ENCODE measurements at regions not wholly inside any gene's neighbourhood (a gene's known extent, or its start where the extent isn't known, plus 50 kb on each side); places are given as distances from the start of the nearest gene placed in this dataset.

GRCh38 chr16:49910541-49911071, 54.7 kb upstream of the ZNF423 start:
- POLR2A ChIA-PET, result no interaction called here
- CTCF ChIA-PET, result interaction anchor here (1.4 kb wide), 1 partner anchor 11 kb away, joined by 4 read pairs; no protein-coding TSS in a partner anchor
- no peak for TF ChIP-seq ARNT (IDR thresholded peaks at IDR 0.05)
- no peak for TF ChIP-seq CTBP1 (IDR thresholded peaks at IDR 0.05; ENCODE audit: borderline replicate concordance)
- TF ChIP-seq ELF4 (IDR thresholded peaks at IDR 0.05), result no peak
- TF ChIP-seq SP1 (IDR thresholded peaks at IDR 0.05), result no peak
- TF ChIP-seq ZNF384 (IDR thresholded peaks at IDR 0.05), result no peak
- TF ChIP-seq L3MBTL2 (conservative IDR thresholded peaks at IDR 0.05), result no peak
- TF ChIP-seq FOXA1 (IDR thresholded peaks at IDR 0.05), result no peak
- no peak for TF ChIP-seq PKNOX1 (IDR thresholded peaks at IDR 0.05)
- no peak for DNase-seq (ENCODE audit: extremely low spot score)

- TF ChIP-seq BHLHE40 (IDR thresholded peaks at IDR 0.05; ENCODE audit: borderline replicate concordance), result no peak
- ChIA-PET CTCF (interaction anchor here (1.4 kb wide), 1 partner anchor 11 kb away, joined by 4 read pairs; no protein-coding TSS in a partner anchor), POLR2A (no interaction called here)
- DNase-seq (ENCODE audit: extremely low spot score), result no peak
These were observed 55.5 kb upstream of the ZNF423 start for GRCh38 chr16:49911430-49911829.

- ChIA-PET POLR2A (no interaction called here), CTCF (interaction anchor here (0.6 kb wide), 1 partner anchor 243 kb away, joined by 5 read pairs; no protein-coding TSS in a partner anchor)
- no peak for DNase-seq (ENCODE audit: extremely low spot score)
- TF ChIP-seq HDGF (IDR thresholded peaks at IDR 0.05; ENCODE audit: borderline replicate concordance), result no peak
- no peak for TF ChIP-seq SP1 (IDR thresholded peaks at IDR 0.05)
- TF ChIP-seq NFRKB (IDR thresholded peaks at IDR 0.05), result no peak
- TF ChIP-seq FOXM1 (IDR thresholded peaks at IDR 0.05; ENCODE audit: borderline replicate concordance), result no peak
- TF ChIP-seq ELF4 (IDR thresholded peaks at IDR 0.05), result no peak
- no peak for TF ChIP-seq TARDBP (IDR thresholded peaks at IDR 0.05)
- TF ChIP-seq LEF1 (IDR thresholded peaks at IDR 0.05; ENCODE audit: borderline replicate concordance), result no peak
- no peak for TF ChIP-seq FOXA1 (IDR thresholded peaks at IDR 0.05)
- TF ChIP-seq CTBP1 (IDR thresholded peaks at IDR 0.05; ENCODE audit: borderline replicate concordance), result no peak
These were observed 56.8 kb upstream of the ZNF423 start for GRCh38 chr16:49912721-49913120.

GRCh38 chr16:49913720-49914119, 57.8 kb upstream of the ZNF423 start:
- no peak for TF ChIP-seq HDGF (IDR thresholded peaks at IDR 0.05; ENCODE audit: borderline replicate concordance)
- no peak for TF ChIP-seq FOXA1 (IDR thresholded peaks at IDR 0.05)
- no peak for TF ChIP-seq CTBP1 (IDR thresholded peaks at IDR 0.05; ENCODE audit: borderline replicate concordance)
- no peak for TF ChIP-seq LEF1 (IDR thresholded peaks at IDR 0.05; ENCODE audit: borderline replicate concordance)
- no peak; the same call in 1 of the 2 replicates for TF ChIP-seq ELF4 (IDR thresholded peaks at IDR 0.05)
- TF ChIP-seq FOXK2 (IDR thresholded peaks at IDR 0.05), result no peak
- TF ChIP-seq L3MBTL2 (conservative IDR thresholded peaks at IDR 0.05), result no peak
- TF ChIP-seq NFRKB (IDR thresholded peaks at IDR 0.05), result no peak
- no peak for TF ChIP-seq PKNOX1 (IDR thresholded peaks at IDR 0.05)
- no peak for TF ChIP-seq SUZ12 (IDR thresholded peaks at IDR 0.05)
- no peak for TF ChIP-seq SP1 (IDR thresholded peaks at IDR 0.05)
- no peak for TF ChIP-seq ZNF384 (IDR thresholded peaks at IDR 0.05)
- TF ChIP-seq ARNT (IDR thresholded peaks at IDR 0.05), result no peak
- TF ChIP-seq BHLHE40 (IDR thresholded peaks at IDR 0.05; ENCODE audit: borderline replicate concordance), result no peak
- no peak for TF ChIP-seq FOXM1 (IDR thresholded peaks at IDR 0.05; ENCODE audit: borderline replicate concordance)
- no peak for TF ChIP-seq TARDBP (IDR thresholded peaks at IDR 0.05)
- ChIA-PET CTCF (no interaction called here), POLR2A (interaction anchor here (1.4 kb wide), 1 partner anchor 11 kb away, joined by 3 read pairs; no protein-coding TSS in a partner anchor)
- DNase-seq (ENCODE audit: extremely low spot score), result no peak

- POLR2A ChIA-PET, result interaction anchor here (1.4 kb wide), 1 partner anchor 12 kb away, joined by 3 read pairs; no protein-coding TSS in a partner anchor
- TF ChIP-seq TARDBP (IDR thresholded peaks at IDR 0.05), result no peak
- TF ChIP-seq FOXM1 (IDR thresholded peaks at IDR 0.05; ENCODE audit: borderline replicate concordance), result no peak
- no peak for TF ChIP-seq SUZ12 (IDR thresholded peaks at IDR 0.05)
- TF ChIP-seq CTBP1 (IDR thresholded peaks at IDR 0.05; ENCODE audit: borderline replicate concordance), result no peak
- TF ChIP-seq FOXA1 (IDR thresholded peaks at IDR 0.05), result no peak
- TF ChIP-seq ZNF384 (IDR thresholded peaks at IDR 0.05), result no peak
- no peak for TF ChIP-seq HDGF (IDR thresholded peaks at IDR 0.05; ENCODE audit: borderline replicate concordance)
- TF ChIP-seq FOXK2 (IDR thresholded peaks at IDR 0.05), result no peak
- no peak for TF ChIP-seq L3MBTL2 (conservative IDR thresholded peaks at IDR 0.05)
- no peak for TF ChIP-seq NFRKB (IDR thresholded peaks at IDR 0.05)
- no peak for TF ChIP-seq ELF4 (IDR thresholded peaks at IDR 0.05)
- TF ChIP-seq ARNT (IDR thresholded peaks at IDR 0.05), result no peak
- no peak for TF ChIP-seq SP1 (IDR thresholded peaks at IDR 0.05)
- no peak for TF ChIP-seq PKNOX1 (IDR thresholded peaks at IDR 0.05)
- TF ChIP-seq BHLHE40 (IDR thresholded peaks at IDR 0.05; ENCODE audit: borderline replicate concordance), result no peak
- TF ChIP-seq LEF1 (IDR thresholded peaks at IDR 0.05; ENCODE audit: borderline replicate concordance), result no peak
- CTCF ChIA-PET, result no interaction called here
- no peak for DNase-seq (ENCODE audit: extremely low spot score)
These were observed 58.7 kb upstream of the ZNF423 start for GRCh38 chr16:49914657-49915056.

- DNase-seq (ENCODE audit: extremely low spot score), result no peak
- TF ChIP-seq FOXK2 (IDR thresholded peaks at IDR 0.05) (no peak), L3MBTL2 (conservative IDR thresholded peaks at IDR 0.05) (no peak), LEF1 (IDR thresholded peaks at IDR 0.05; ENCODE audit: borderline replicate concordance) (no peak), TARDBP (IDR thresholded peaks at IDR 0.05) (no peak), SP1 (IDR thresholded peaks at IDR 0.05) (no peak), NFRKB (IDR thresholded peaks at IDR 0.05) (no peak), ZNF384 (IDR thresholded peaks at IDR 0.05) (no peak), FOXA1 (IDR thresholded peaks at IDR 0.05) (no peak), ELF4 (IDR thresholded peaks at IDR 0.05) (no peak), BHLHE40 (IDR thresholded peaks at IDR 0.05; ENCODE audit: borderline replicate concordance) (no peak), CTBP1 (IDR thresholded peaks at IDR 0.05; ENCODE audit: borderline replicate concordance) (no peak), ARNT (IDR thresholded peaks at IDR 0.05) (no peak), FOXM1 (IDR thresholded peaks at IDR 0.05; ENCODE audit: borderline replicate concordance) (no peak), SUZ12 (IDR thresholded peaks at IDR 0.05) (no peak), HDGF (IDR thresholded peaks at IDR 0.05; ENCODE audit: borderline replicate concordance) (no peak), PKNOX1 (IDR thresholded peaks at IDR 0.05) (no peak)
- ChIA-PET CTCF (no interaction called here), POLR2A (no interaction called here)
These were observed 62.3 kb upstream of the ZNF423 start for GRCh38 chr16:49918257-49918656.

Measured in HEK293T (cell line).